Naive thymus-derived CD8-positive, alpha-beta T cell (primary cell): ENCODE measurements at regions not wholly inside any gene's neighbourhood (a gene's known extent, or its start where the extent isn't known, plus 50 kb on each side); places are given as distances from the start of the nearest gene placed in this dataset.

Experiments used
- ATAC-seq, 2 donors: fragments of 150-1000 bp; cut with Tn5 transposase in 1 of 2; sonication (Bioruptor Pico), chemical (Tn5 transposase) in 1 of 2; 1 replicate in 1 of 2; 2 replicates in 1 of 2; pipeline ENCODE4 v1.10.0; 2021; ENCODE audit warnings: mild to moderate bottlenecking in 2 of 2, moderate library complexity in 2 of 2
- POLR2A ChIA-PET: fragments of 350-600 bp; sonication (Branson Sonifier 250); formaldehyde crosslinking; loops from one replicate; lab custom pipeline; 2021; ENCODE audit warnings: antibody characterized with exemption; lab: Charles Lee
- DNase-seq, 10 donors: peaks; one replicate each; pipeline versions ENCODE4 v3.0.0 to v3.0.0-alpha.2; 2020 to 2022
- H3K27ac Mint-ChIP-seq, 10 donors: one replicate each; pipeline ENCODE4 v1.8.0; 2020 to 2022; ENCODE audit warnings: mild to moderate bottlenecking in 10 of 10, mixed read lengths in 10 of 10, moderate library complexity in 4 of 10, inconsistent platforms in 1 of 10
- H3K27me3 Mint-ChIP-seq, 5 donors: one replicate each; pipeline ENCODE4 v1.8.0; 2021 to 2022; ENCODE audit warnings: mixed read lengths in 5 of 5
- H3K36me3 Mint-ChIP-seq, 3 donors: one replicate each; pipeline ENCODE4 v1.8.0; 2020 to 2022; ENCODE audit warnings: mixed read lengths in 3 of 3, mild to moderate bottlenecking in 2 of 3, inconsistent platforms in 1 of 3
- H3K4me1 Mint-ChIP-seq, 4 donors: one replicate each; pipeline ENCODE4 v1.8.0; 2021 to 2022; ENCODE audit warnings: mixed read lengths in 4 of 4
- H3K4me3 Mint-ChIP-seq, 10 donors: one replicate each; pipeline ENCODE4 v1.8.0; 2020 to 2022; ENCODE audit warnings: mild to moderate bottlenecking in 10 of 10, mixed read lengths in 10 of 10, moderate library complexity in 6 of 10, inconsistent platforms in 1 of 10
- H3K9me3 Mint-ChIP-seq, 9 donors: one replicate each; pipeline ENCODE4 v1.8.0; 2020 to 2022; ENCODE audit warnings: mixed read lengths in 9 of 9, mild to moderate bottlenecking in 3 of 9, inconsistent platforms in 1 of 9, moderate library complexity in 1 of 9

GRCh38 chr2:188645986-188646385 lies 328.2 kb upstream of the COL3A1 start:
- POLR2A ChIA-PET: no interaction called here
- Mint-ChIP-seq H3K4me3 (no peak overlapping the region), H3K27me3 (no peaks in the 10 kb centered on the region), H3K9me3 (peaks cover 0 to 11% (median 5%) of the 10 kb centered on the region in 9 donors), H3K36me3 (no peaks in the 10 kb centered on the region), H3K27ac (no peak overlapping the region), H3K4me1 (no peaks in the 10 kb centered on the region)
- ATAC-seq (no peak), DNase-seq (no peak)

DNA sequence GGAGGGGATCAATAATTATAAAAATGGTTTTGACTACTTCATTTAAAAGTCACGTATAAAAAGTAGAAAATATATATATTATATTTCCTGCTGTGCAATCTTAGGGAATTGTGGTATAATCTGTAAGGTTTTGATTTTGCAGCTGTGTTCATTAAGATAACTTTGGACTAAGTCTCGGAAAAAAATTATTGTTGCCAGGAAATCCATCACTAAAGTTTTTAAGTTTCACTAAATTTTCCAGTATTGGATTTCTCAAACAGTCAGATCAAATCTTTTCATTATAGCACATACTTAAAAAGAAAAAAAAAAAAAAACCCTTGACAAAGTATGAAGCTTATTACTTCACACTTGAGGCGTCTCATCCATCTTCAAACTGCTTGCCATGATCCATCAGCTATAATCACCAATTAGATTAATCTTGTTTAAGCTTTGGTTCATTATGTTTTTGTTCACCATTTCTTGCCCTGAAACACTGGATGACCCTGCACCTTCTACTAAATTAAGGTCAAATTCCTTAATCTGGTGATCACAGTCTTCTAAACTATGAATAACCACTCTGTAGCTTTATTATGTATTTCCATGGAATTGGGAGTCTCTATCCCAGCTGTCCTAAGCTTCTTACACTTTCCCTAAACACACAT lies 326.6 kb upstream of the COL3A1 start:
- no peaks in the 10 kb centered on the region for H3K36me3 Mint-ChIP-seq
- H3K9me3 Mint-ChIP-seq: peaks cover 0 to 11% (median 5%) of the 10 kb centered on the region in 9 donors
- H3K4me3 Mint-ChIP-seq: no peak overlapping the region
- no peak for DNase-seq
- H3K4me1 Mint-ChIP-seq: no peaks in the 10 kb centered on the region
- H3K27me3 Mint-ChIP-seq: no peaks in the 10 kb centered on the region
- POLR2A ChIA-PET: no interaction called here
- no peak overlapping the region for H3K27ac Mint-ChIP-seq
- no peak for ATAC-seq

- POLR2A ChIA-PET: no interaction called here
- H3K9me3 Mint-ChIP-seq: peaks cover 0 to 4% (median 0%) of the 10 kb centered on the region in 9 donors
- no peak overlapping the region for H3K4me3 Mint-ChIP-seq
- DNase-seq (no peak), ATAC-seq (no peak)
- no peaks in the 10 kb centered on the region for H3K4me1 Mint-ChIP-seq
- H3K27ac Mint-ChIP-seq: no peak overlapping the region
- no peaks in the 10 kb centered on the region for H3K27me3 Mint-ChIP-seq
- H3K36me3 Mint-ChIP-seq: no peaks in the 10 kb centered on the region
Observed at GRCh38 chr2:188659656-188660406, 314.3 kb upstream of the COL3A1 start.

DNA sequence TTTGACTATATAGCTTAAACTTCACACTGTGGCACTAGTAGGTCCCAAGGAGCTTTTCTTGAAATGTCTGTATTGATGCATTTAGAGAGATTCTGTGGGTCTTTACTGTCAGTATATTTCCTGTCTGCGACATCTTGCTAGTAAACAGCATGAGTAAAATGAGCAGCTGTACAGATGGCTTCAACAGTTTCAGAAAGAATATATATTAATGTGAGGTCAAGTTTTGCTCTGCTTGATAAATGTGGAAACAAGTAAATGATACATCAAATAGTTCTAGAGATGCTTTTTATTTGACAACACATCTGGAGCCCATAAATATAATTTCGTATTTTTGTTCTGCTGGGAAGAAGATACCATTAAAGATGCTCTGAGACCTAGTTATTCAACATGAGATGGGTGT lies 310.9 kb upstream of the COL3A1 start:
- H3K27me3 Mint-ChIP-seq: no peaks in the 10 kb centered on the region

GRCh38 chr2:188664416-188664815 lies 309.8 kb upstream of the COL3A1 start:
- ATAC-seq: no peak
- POLR2A ChIA-PET: no interaction called here
- no peaks in the 10 kb centered on the region for H3K36me3 Mint-ChIP-seq

More for the DNA sequence above, 310.9 kb upstream of the COL3A1 start:
- Mint-ChIP-seq H3K4me1 (no peaks in the 10 kb centered on the region), H3K27ac (no peak overlapping the region), H3K36me3 (no peaks in the 10 kb centered on the region), H3K4me3 (no peak overlapping the region), H3K9me3 (peaks cover 0 to 4% (median 0%) of the 10 kb centered on the region in 9 donors)
- ATAC-seq: no peak
- POLR2A ChIA-PET: no interaction called here
- DNase-seq: no peak

GRCh38 chr2:188664951-188665595 lies 309.1 kb upstream of the COL3A1 start:
- no peaks in the 10 kb centered on the region for H3K27me3 Mint-ChIP-seq

More at GRCh38 chr2:188664416-188664815, 309.8 kb upstream of the COL3A1 start:
- H3K27me3 Mint-ChIP-seq: no peaks in the 10 kb centered on the region
- peaks cover 0 to 4% (median 0%) of the 10 kb centered on the region in 9 donors for H3K9me3 Mint-ChIP-seq
- H3K4me1 Mint-ChIP-seq: no peaks in the 10 kb centered on the region
- DNase-seq: no peak
- H3K27ac Mint-ChIP-seq: no peak overlapping the region
- no peak overlapping the region for H3K4me3 Mint-ChIP-seq

DNA sequence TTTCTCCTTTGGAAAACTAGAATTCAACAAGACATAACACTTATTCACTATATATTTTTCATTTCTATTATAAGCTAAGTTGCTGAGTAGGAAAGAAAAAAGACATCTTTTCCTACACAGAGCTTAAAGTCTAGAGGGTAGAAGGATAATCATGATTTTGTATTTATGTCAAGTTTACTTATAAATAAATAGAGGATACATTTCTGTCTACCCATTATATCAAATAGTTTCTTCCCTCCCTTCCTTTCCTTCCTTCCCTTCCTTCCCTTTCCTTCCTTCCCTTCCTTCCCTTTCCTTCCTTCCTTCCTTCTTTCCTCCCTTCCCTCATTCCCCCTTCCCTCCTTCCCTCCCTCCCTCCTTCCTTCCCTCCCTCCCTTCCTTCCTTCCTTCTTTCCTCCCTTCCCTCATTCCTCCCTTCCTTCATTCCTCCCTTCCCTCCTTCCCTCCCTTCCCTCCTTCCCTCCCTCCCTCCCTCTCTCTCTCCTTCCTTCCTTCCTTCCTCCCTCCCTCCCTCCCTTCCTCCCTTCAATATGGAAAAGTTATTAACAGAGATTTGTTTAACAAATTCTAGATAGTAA lies 308.4 kb upstream of the COL3A1 start:
- Mint-ChIP-seq H3K27me3 (no peaks in the 10 kb centered on the region), H3K36me3 (no peaks in the 10 kb centered on the region), H3K4me1 (no peaks in the 10 kb centered on the region), H3K4me3 (no peak overlapping the region), H3K9me3 (peaks cover 0 to 5% (median 0%) of the 10 kb centered on the region in 9 donors), H3K27ac (no peak overlapping the region)
- ATAC-seq (no peak), DNase-seq (no peak)
- POLR2A ChIA-PET: no interaction called here

More at GRCh38 chr2:188664951-188665595, 309.1 kb upstream of the COL3A1 start:
- ATAC-seq: no peak
- Mint-ChIP-seq H3K4me1 (no peaks in the 10 kb centered on the region), H3K4me3 (no peak overlapping the region), H3K36me3 (no peaks in the 10 kb centered on the region), H3K9me3 (peaks cover 0 to 5% (median 0%) of the 10 kb centered on the region in 9 donors), H3K27ac (no peak overlapping the region)
- no peak for DNase-seq
- POLR2A ChIA-PET: no interaction called here

DNA sequence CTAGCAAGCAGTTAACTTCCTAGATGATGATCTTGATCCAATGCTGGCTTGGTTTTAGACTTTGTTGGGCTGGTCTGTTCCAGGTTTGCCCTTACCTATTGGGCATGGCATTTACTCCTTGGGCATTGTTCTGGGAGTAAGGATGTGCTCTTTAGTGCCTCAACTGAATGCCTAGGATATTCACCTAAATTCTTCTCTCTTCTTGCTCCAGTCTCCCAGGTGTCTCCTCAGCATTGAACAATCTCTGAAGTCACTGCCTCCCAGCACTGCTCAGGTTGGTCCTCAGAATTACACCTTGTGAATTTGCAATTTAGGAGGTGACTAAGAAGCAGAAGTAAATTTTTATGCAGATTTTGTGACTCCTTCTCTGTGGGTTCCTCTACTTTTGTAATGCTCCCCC lies 307.7 kb upstream of the COL3A1 start:
- Mint-ChIP-seq H3K27me3 (no peaks in the 10 kb centered on the region), H3K36me3 (no peaks in the 10 kb centered on the region), H3K4me1 (no peaks in the 10 kb centered on the region), H3K27ac (no peak overlapping the region), H3K9me3 (peaks cover 0 to 5% (median 0%) of the 10 kb centered on the region in 9 donors), H3K4me3 (no peak overlapping the region)
- no peak for DNase-seq
- POLR2A ChIA-PET: no interaction called here
- ATAC-seq: no peak

DNA sequence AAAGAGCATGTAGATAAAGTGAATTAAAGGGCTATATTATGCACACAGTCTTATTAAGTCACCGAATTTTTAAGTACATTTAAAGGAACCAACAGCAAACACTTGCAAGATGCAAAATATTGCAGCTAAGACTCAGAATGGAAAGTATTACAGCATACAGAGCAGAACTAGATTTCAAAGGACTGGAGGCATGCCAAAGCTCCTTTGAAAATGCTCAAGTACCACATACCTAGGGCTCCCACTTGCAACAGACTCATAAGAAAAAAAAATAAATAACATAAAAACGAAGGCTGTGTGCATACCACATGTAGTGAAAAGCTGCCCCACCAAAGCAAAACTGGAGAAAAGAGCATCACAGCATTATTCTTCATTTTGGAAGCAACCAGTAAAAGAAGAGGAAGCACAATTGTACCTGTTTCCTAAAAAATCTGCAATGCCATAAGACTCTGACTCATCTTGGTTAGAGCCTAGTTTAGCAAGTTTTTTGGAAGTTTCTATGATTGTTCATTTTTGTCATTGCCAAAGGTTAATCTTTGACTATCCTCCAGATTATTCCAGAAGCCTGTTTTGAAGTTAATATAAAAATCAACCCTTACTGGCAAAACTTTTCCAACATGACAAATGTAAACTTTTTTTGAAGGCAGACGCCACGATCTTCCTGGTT lies 306.0 kb upstream of the COL3A1 start:
- H3K36me3 Mint-ChIP-seq: no peaks in the 10 kb centered on the region
- no peak overlapping the region for H3K27ac Mint-ChIP-seq
- no peak for DNase-seq
- POLR2A ChIA-PET: no interaction called here
- no peak overlapping the region for H3K4me3 Mint-ChIP-seq
- no peak for ATAC-seq
- H3K9me3 Mint-ChIP-seq: peaks cover 0 to 5% (median 0%) of the 10 kb centered on the region in 9 donors
- no peaks in the 10 kb centered on the region for H3K4me1 Mint-ChIP-seq
- H3K27me3 Mint-ChIP-seq: no peaks in the 10 kb centered on the region

- Mint-ChIP-seq H3K27me3 (no peaks in the 10 kb centered on the region), H3K27ac (no peak overlapping the region)
Observed at GRCh38 chr2:188675391-188676009, 298.7 kb upstream of the COL3A1 start.

DNA sequence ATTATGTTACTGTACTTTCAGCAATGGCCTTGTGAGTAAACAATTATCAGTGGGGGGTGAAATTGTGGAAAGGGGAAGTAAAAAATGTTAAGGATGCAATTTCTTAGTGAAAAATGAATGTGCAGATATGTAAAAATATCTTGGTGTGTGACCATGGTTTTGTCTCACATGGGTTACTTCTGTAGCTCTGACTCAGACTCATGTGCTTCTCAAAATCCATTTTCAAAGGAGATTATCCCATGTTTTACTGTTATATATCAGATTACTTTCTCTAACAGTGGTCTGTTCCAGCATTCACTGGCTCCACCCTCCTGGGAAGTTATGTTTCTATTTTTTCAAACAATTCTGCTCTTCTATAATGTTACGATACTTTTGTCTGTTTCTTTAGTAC lies 298.2 kb upstream of the COL3A1 start:
- ATAC-seq: no peak
- Mint-ChIP-seq H3K36me3 (no peaks in the 10 kb centered on the region), H3K9me3 (peaks cover 0 to 19% (median 2%) of the 10 kb centered on the region in 9 donors), H3K27ac (no peak overlapping the region), H3K4me1 (no peaks in the 10 kb centered on the region), H3K4me3 (no peak overlapping the region), H3K27me3 (no peaks in the 10 kb centered on the region)
- no peak for DNase-seq
- POLR2A ChIA-PET: no interaction called here

More at GRCh38 chr2:188675391-188676009, 298.7 kb upstream of the COL3A1 start:
- POLR2A ChIA-PET: no interaction called here
- DNase-seq (no peak), ATAC-seq (no peak)
- H3K36me3 Mint-ChIP-seq: no peaks in the 10 kb centered on the region
- peaks cover 0 to 19% (median 2%) of the 10 kb centered on the region in 9 donors for H3K9me3 Mint-ChIP-seq
- no peaks in the 10 kb centered on the region for H3K4me1 Mint-ChIP-seq
- no peak overlapping the region for H3K4me3 Mint-ChIP-seq

GRCh38 chr2:188677142-188677541 lies 297.0 kb upstream of the COL3A1 start:
- Mint-ChIP-seq H3K36me3 (no peaks in the 10 kb centered on the region), H3K4me1 (no peaks in the 10 kb centered on the region), H3K27me3 (no peaks in the 10 kb centered on the region), H3K4me3 (no peak overlapping the region), H3K9me3 (peaks cover 0 to 19% (median 2%) of the 10 kb centered on the region in 9 donors), H3K27ac (no peak overlapping the region)
- ATAC-seq: no peak
- POLR2A ChIA-PET: no interaction called here
- no peak for DNase-seq
